ENCODE measurements at regions not wholly inside any gene's neighbourhood (a gene's known extent, or its start where the extent isn't known, plus 50 kb on each side); places are given as distances from the start of the nearest gene placed in this dataset.

DNA sequence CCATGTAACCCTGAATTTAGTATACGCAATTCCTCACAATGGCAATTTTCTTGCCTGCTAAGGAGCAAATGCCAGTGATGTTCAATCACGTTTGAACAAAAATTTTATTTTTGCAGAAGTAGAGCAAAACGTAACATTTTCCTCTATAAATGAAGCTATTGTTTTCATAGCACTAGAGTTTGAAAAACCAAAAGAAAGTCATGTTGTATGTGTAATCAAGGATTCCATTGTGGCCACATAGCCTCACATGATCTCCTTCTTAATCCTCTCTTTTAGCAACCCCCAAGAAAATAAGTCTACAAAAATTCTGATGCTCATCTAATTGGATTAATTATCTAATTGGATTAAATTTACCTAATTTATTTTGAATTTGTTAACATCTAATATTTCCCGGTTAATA is 1217.4 kb upstream of the FLRT2 start:
- BruUV-seq (replicated peaks): no TSS peak
- Histone ChIP-seq H3K9me2 (ENCODE audit: insufficient read depth, low read length) (no peaks in the 10 kb centered on the region), H3K36me3 (ENCODE audit: insufficient read depth, low read length) (no peaks in the 10 kb centered on the region), H3K79me2 (ENCODE audit: insufficient read depth, low read depth, low read length) (no peaks in the 10 kb centered on the region), H2AFZ (ENCODE audit: low read length) (no peak overlapping the region), H3K9me3 (ENCODE audit: low read length) (no peaks in the 10 kb centered on the region), H3K27ac (ENCODE audit: low read depth, low read length, poor library complexity, severe bottlenecking) (no peak overlapping the region), H4K20me1 (ENCODE audit: insufficient read depth, low read length) (no peaks in the 10 kb centered on the region), H3K4me1 (ENCODE audit: insufficient read depth, low read length, poor library complexity, severe bottlenecking) (no peaks in the 10 kb centered on the region), H3K4me2 (ENCODE audit: low read length) (no peak overlapping the region), H3K4me3 (ENCODE audit: low read depth, low read length, poor library complexity, severe bottlenecking) (no peak overlapping the region)
- ChIA-PET CTCF (ENCODE audit: unreplicated experiment) (no interaction called here), POLR2A (no interaction called here)
- intact Hi-C loops (cut with micrococcal nuclease; ENCODE audit: unreplicated experiment): no loop called here
- TF ChIP-seq, protein P1, sequence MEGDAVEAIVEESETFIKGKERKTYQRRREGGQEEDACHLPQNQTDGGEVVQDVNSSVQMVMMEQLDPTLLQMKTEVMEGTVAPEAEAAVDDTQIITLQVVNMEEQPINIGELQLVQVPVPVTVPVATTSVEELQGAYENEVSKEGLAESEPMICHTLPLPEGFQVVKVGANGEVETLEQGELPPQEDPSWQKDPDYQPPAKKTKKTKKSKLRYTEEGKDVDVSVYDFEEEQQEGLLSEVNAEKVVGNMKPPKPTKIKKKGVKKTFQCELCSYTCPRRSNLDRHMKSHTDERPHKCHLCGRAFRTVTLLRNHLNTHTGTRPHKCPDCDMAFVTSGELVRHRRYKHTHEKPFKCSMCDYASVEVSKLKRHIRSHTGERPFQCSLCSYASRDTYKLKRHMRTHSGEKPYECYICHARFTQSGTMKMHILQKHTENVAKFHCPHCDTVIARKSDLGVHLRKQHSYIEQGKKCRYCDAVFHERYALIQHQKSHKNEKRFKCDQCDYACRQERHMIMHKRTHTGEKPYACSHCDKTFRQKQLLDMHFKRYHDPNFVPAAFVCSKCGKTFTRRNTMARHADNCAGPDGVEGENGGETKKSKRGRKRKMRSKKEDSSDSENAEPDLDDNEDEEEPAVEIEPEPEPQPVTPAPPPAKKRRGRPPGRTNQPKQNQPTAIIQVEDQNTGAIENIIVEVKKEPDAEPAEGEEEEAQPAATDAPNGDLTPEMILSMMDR (conservative IDR thresholded peaks at IDR 0.05; ENCODE audit: low read length): no peak
- TF ChIP-seq EZH2phosphoT487 (IDR thresholded peaks at IDR 0.05; ENCODE audit: borderline replicate concordance, low read depth, low read length): no peak
- no peak for DNase-seq (ENCODE audit: low spot score)

DNA sequence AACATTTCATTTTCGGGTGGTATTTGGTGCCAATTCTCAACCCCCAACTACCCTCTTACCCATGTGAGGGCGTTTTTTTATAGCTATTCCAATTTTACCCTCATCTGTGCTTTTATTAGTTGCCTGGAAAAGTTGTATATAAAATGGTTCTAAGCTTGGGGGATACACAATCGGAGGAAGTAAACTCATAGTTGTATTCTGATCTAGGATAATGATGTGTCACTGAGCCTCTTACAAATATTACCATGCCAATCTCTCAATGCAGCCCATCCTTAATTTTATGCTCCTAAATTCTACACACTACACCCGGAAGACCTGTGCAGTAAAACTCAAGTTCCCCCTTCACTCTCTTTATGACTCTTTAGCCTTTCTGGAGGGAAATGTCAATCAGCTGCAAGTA is 1206.5 kb upstream of the FLRT2 start:
- no peak overlapping the region for H3K27ac ChIP-seq (ENCODE audit: low read depth, low read length, poor library complexity, severe bottlenecking)
- intact Hi-C loops (cut with micrococcal nuclease; ENCODE audit: unreplicated experiment): no loop called here
- no peak for TF ChIP-seq EZH2phosphoT487 (IDR thresholded peaks at IDR 0.05; ENCODE audit: borderline replicate concordance, low read depth, low read length)
- TF ChIP-seq, protein P1 (conservative IDR thresholded peaks at IDR 0.05; ENCODE audit: low read length): no peak
- H4K20me1 ChIP-seq (ENCODE audit: insufficient read depth, low read length): no peaks in the 10 kb centered on the region
- POLR2A ChIA-PET: interaction anchor here (0.9 to 1.1 kb wide), 2 partner anchors 20 to 1462 kb away, joined by 3 read pairs; no protein-coding TSS in a partner anchor
- CTCF ChIA-PET (ENCODE audit: unreplicated experiment): no interaction called here
- H3K4me3 ChIP-seq (ENCODE audit: low read depth, low read length, poor library complexity, severe bottlenecking): no peak overlapping the region
- no peak for DNase-seq (ENCODE audit: low spot score)
- no peaks in the 10 kb centered on the region for H3K9me3 ChIP-seq (ENCODE audit: low read length)
- H3K79me2 ChIP-seq (ENCODE audit: insufficient read depth, low read depth, low read length): no peaks in the 10 kb centered on the region
- no peaks in the 10 kb centered on the region for H3K4me1 ChIP-seq (ENCODE audit: insufficient read depth, low read length, poor library complexity, severe bottlenecking)
- no peaks in the 10 kb centered on the region for H3K9me2 ChIP-seq (ENCODE audit: insufficient read depth, low read length)
- no TSS peak for BruUV-seq (replicated peaks)
- H2AFZ ChIP-seq (ENCODE audit: low read length): no peak overlapping the region
- H3K4me2 ChIP-seq (ENCODE audit: low read length): no peak overlapping the region
- H3K36me3 ChIP-seq (ENCODE audit: insufficient read depth, low read length): no peaks in the 10 kb centered on the region

DNA sequence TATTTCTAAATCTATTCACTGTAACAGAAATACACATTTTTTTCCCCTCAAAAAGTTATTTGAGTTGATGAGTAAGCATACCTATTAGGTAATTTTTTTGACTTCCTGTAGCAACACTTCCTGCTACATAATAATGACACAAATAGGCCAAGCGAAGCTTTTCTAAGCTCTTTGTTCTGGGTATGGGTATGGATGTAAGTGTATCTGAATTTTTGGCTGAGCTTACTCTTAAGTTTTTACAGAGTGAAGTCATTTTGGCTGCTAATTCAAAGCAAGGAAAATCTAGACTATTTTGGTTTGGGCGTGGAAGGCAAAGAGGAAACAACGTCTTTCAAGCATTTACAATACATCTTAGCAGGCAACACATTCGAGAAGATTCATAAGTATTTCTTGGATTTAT is 1206.0 kb upstream of the FLRT2 start:
- intact Hi-C loops (cut with micrococcal nuclease; ENCODE audit: unreplicated experiment): no loop called here
- H4K20me1 ChIP-seq (ENCODE audit: insufficient read depth, low read length): no peaks in the 10 kb centered on the region
- no peaks in the 10 kb centered on the region for H3K79me2 ChIP-seq (ENCODE audit: insufficient read depth, low read depth, low read length)
- H3K4me3 ChIP-seq (ENCODE audit: low read depth, low read length, poor library complexity, severe bottlenecking): no peak overlapping the region
- H2AFZ ChIP-seq (ENCODE audit: low read length): no peak overlapping the region
- BruUV-seq (replicated peaks): no TSS peak
- no peak for TF ChIP-seq EZH2phosphoT487 (IDR thresholded peaks at IDR 0.05; ENCODE audit: borderline replicate concordance, low read depth, low read length)
- TF ChIP-seq, protein P1 (conservative IDR thresholded peaks at IDR 0.05; ENCODE audit: low read length): no peak
- ChIA-PET CTCF (ENCODE audit: unreplicated experiment) (no interaction called here), POLR2A (interaction anchor here (0.9 to 1.1 kb wide), 2 partner anchors 20 to 1461 kb away, joined by 3 read pairs; no protein-coding TSS in a partner anchor)
- H3K27ac ChIP-seq (ENCODE audit: low read depth, low read length, poor library complexity, severe bottlenecking): no peak overlapping the region
- no peak overlapping the region for H3K4me2 ChIP-seq (ENCODE audit: low read length)
- H3K36me3 ChIP-seq (ENCODE audit: insufficient read depth, low read length): no peaks in the 10 kb centered on the region
- H3K9me2 ChIP-seq (ENCODE audit: insufficient read depth, low read length): no peaks in the 10 kb centered on the region
- DNase-seq (ENCODE audit: low spot score): no peak
- no peaks in the 10 kb centered on the region for H3K4me1 ChIP-seq (ENCODE audit: insufficient read depth, low read length, poor library complexity, severe bottlenecking)
- H3K9me3 ChIP-seq (ENCODE audit: low read length): no peaks in the 10 kb centered on the region

Data from OCI-LY7 (cell line).